HG03460 (cell line): ENCODE measurements at regions not wholly inside any gene's neighbourhood (a gene's known extent, or its start where the extent isn't known, plus 50 kb on each side); places are given as distances from the start of the nearest gene placed in this dataset.
"Not testable (repeated sequence)": the region's sequence is repeated elsewhere in the genome, so short reads cannot be mapped to it uniquely, and the experiment has no call there.

ENCODE experiments used
- ATAC-seq: cut with Tn5 transposase; IDR thresholded peaks from one replicate; pipeline ENCODE4 v1.9.1; 2021; ENCODE audit not compliant: unreplicated experiment

DNA sequence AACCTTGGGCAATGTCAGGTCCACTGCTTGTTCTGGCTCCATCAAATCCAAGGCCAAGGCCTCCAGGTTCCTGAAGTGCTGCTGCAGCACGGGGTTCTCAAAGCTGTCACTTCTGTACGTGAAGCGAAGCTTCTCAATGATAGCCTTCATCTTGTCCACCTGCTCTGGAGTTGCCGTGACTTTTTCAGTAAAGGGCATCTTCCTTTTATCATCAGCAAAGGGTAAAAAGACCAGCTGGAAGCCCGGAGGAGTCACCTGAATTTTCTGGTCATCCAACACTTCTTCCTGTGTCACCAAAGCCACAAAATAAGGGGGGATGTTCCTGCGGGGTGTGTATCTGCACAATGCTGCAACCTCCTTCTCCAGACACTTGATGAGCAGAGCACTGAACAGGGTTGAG lies 131.7 kb upstream of the MAMLD1 start:
- ATAC-seq: not testable (repeated sequence)

DNA sequence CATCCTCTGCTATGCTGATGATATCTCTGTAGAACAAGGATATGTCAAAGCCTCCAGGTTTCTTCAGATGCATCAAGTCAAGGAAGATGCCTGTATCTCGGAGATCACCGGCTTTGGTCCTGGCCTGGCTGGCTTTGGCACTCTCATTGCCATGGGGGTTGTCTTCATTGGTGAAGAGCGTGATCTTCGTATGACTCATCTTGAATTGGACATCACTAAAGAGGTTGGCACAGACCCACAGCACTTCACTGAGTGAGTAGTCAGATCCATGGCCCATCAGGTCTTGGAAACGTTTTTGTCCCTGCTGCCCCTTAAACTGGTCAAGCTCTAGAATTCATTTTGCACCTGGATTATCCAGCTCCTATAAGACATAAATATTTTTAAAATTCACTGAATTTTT lies 130.9 kb upstream of the MAMLD1 start:
- ATAC-seq: not testable (repeated sequence)

DNA sequence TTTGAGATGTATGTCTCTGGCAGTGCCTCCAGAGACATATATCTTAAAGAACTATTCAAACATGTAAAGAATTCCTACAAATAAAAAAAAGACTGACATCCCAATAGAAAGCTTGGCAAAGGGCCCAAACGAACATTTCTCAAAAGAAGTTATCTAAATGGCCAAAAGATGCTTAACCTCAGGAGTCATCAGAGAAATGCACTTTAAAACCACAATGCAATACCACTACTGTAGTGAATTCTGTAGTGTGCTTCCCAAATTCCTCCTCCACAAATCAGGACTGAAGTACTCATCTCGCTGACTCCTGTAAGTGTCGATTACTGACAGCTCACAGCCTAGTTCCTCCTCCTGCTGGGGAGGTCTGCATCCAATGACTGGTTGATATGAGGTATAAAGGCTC lies 129.0 kb upstream of the MAMLD1 start:
- no peak for ATAC-seq

DNA sequence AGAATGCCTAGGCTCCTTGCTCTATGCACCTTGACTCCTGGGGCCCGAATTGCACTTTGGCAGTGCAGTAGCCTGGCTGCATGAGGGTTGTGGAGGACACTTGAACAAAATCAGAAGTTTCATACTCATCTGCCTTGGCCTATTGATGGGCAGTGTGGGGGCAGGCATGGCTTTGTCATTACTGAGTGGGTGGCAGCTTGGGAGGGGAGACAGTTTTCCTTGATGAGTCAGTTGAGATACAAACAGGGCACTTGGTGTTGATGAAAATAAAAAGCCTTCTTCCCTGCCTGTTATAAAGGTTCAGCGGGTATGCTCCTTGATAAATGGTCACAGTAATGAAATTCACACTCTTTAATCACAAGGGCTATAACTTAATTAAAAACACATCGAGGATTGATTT lies 126.8 kb upstream of the MAMLD1 start:
- ATAC-seq: no peak

DNA sequence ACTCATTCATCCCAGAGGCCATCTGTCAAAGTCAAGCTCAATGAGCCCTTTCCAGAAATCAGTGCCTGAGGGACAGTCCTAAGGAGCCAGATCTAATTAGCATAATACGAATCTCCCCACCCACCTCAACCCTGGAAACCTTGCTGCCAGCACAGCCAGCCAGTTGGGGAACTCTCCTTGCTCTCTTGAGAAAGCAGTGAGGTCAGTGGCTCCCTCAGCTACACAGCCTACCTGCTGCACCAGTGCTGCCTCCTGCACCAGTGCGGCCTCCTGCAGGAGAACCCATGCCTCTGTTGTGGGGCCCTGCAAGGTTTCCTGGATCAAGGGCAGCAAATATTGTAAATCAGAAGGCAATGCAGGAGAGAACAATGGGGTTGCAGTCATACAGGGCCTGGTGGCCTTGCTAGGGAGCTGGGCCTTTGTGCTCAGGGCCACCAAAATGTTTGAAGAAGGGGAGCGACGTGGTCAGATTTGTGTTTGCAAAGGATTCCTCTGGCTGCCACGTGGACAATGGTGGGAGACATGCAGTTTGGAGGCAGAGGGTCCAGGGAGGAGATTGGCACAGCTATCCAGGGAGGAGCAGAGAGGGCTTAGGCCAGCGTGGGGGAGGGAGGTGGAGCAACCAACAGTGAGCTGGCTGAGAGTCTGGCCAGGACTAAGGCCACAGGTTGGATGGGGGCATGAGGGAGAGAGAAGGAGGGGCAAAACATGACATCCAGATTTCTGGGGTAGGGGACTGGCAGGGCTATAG lies 124.3 kb upstream of the MAMLD1 start:
- ATAC-seq: no peak

DNA sequence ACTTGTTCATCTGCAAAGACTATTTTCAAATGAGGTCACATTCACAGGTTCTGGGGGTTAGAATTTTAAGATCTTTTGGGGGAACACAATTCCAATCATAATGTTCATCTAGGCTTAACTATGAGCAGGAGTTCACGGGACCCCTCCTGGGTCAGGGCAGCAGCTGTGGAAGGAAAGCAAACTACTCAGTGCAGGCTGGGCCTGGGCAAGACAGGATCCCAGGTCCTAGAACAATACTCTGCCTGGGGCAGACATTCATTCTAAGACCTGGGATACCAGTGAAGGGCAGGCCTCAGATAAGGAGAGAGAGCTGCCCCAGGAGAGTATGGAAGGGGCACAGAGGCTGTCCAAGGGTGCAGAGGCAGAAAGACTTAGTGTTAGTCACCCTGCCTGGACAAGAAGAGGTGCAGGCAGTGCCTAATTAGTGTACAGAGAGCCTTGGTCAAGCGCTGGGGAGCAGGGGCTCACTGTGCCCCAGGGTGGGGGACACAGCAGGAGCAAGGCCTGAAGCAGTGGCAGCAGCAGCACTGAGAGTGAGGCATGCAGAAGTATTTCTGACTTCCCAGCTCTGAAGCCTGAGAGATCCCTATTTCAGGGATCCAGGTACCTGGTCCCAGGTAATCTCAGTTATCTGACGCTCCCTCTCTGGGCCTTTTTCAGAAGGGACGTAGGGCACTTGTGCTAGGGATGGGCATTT lies 123.0 kb upstream of the MAMLD1 start:
- no peak for ATAC-seq

DNA sequence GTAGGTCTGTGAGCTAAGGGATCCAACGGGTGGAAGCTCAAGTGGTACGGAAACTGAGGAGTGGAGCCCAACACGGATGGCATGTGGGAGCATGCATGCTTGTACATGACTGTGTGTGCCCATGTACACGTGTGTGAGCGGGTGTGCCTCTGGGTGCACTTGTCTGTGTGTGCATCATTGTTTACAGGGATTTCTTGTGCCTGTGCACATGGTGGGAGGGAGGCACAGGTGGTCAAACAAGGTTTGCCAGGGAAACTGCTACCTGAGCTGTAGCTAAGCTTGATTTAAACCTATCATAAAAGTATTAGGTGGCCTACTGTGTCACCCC lies 122.5 kb upstream of the MAMLD1 start:
- no peak for ATAC-seq

GRCh38 chrX:150253959-150254620 lies 109.0 kb upstream of the MAMLD1 start:
- ATAC-seq: no peak

- ATAC-seq: no peak
These were observed 108.2 kb upstream of the MAMLD1 start for GRCh38 chrX:150254909-150255308.

DNA sequence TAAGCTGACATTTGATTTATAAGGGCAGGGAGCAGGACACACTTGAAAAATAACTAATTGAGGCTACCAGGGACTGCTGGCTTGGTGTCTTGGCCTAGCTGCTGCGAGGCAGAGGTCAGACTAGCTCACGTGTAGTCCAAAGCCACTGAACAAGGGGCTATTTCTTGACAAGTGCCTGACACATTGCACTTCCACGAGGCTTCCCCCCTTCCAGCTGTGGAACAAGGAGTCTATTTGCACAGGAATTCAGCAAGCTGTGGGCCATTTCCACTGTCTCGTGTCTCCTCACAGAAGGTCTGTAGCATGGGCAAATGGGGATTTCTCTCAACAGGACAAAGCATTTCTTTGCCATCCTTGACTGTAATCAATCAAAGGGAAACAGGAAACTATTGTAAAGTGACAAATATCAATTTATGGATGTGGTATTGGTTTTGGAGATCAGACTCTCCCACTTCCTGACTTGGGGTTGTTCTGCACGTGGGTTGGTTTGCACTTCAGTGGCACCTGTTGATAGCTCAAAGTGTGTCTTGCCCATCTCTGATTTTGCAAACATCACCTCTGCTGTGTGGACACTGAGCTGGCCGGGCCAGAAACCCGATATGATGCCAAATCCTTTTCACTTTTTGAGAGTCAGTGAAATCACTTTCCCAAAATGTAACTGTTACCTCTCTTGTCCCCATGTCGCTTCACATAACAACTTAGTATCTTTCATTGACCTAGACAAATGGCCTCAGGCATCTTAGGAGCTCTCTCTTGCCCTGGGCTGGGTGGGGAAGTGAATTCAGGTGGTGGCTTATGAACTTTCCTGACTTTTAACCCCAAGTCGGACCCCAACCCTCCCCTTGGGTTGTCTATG lies 107.4 kb upstream of the MAMLD1 start:
- no peak for ATAC-seq

DNA sequence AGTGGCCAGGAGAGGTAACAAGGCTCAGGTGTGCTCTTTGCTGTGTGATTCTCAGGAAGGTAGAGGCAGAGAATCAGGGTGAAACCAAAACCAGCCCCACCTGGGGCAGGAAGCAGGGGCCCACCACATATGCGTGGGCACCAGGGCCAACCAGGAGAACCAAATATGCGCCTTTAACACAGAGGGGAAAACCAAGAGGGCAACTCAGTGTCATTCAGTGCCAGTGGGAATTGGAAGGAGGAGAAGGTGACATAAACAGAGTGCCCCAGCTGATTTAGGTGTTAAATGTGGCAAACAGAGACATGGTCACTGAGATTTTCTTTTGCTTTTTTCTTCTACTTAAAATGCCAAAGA lies 106.8 kb upstream of the MAMLD1 start:
- ATAC-seq: no peak

GRCh38 chrX:150257353-150258175 lies 105.6 kb upstream of the MAMLD1 start:
- ATAC-seq: no peak

DNA sequence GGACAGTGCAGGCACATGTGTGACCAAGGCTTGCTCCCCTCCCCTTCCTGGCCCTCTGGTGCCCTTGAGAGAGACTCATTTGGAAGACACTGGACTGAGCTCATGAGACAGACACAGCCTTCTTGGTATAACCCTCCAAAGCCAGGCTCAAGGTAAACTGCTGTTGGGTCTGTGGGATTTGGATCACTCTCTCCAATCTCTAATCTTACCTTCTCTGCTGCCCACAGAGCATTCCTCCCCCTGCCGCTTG lies 105.0 kb upstream of the MAMLD1 start:
- ATAC-seq: no peak

GRCh38 chrX:150258463-150259430 lies 104.4 kb upstream of the MAMLD1 start:
- ATAC-seq: no peak

GRCh38 chrX:150262456-150262855 lies 100.7 kb upstream of the MAMLD1 start:
- ATAC-seq: no peak

DNA sequence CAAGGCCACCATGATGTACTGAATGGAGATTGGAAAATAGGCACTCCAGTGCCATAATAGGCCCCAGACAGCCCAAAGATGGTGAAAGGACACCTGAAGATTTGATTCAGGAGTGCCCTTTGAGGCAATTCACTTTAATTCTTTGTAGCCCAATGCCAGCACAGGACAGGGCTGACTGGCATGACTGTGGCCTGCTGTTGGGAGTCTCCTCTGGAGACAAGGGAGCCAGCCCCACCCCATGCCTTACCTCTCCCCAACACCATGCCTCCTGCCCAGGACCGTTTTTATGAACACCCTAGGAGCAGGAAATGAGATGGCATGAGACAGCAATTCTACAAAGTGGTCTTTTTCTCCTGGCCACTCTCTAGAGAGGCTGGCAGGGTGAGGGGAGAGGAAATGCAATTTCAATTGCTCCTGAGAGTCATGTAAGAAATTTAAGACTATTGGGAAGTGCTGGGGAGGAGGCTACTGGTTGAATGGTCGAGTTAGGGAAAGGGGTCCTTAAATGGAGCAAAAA lies 94.2 kb upstream of the MAMLD1 start:
- ATAC-seq: no peak

- ATAC-seq: no peak
These were observed 93.4 kb upstream of the MAMLD1 start for GRCh38 chrX:150269605-150270254.

GRCh38 chrX:150270622-150271021 lies 92.5 kb upstream of the MAMLD1 start:
- ATAC-seq: no peak
